ENCODE measurements at regions not wholly inside any gene's neighbourhood (a gene's known extent, or its start where the extent isn't known, plus 50 kb on each side); places are given as distances from the start of the nearest gene placed in this dataset.

DNA sequence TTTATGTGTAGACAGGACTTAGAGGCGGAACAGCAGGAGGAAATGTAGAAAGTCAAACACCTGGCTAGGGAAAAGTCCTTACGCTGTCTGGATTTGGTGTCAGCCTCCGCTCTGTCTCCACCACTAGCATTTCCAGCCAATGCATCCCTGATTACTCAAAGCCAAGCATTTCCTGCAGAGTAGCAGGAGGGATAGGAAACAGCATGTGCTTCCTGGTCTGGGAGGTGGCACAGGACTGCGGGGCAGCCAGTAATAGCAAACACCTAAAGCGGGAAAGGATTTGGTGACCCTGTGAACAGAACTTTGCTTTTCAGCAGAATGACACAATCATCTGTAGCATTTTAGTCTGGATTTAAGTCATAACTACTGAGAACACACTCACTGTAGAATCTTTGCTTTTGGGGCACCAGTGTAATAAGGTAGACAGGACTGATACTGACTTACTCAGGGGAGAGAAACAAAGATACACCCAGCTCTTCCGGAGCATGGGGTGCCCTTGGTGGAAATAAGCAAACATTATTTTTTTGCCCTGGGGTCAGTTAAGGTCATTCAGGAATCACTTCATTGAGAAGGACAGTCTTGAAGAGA is 133.3 kb upstream of the AHI1 start:
- POLR2A ChIA-PET = no interaction called here
- no peaks in the 10 kb centered on the region for H3K9me3 ChIP-seq (ENCODE audit: low read length)
- H3K27ac ChIP-seq (ENCODE audit: low read depth, low read length) = no peak overlapping the region
- H3K27me3 ChIP-seq (ENCODE audit: insufficient read depth, low read length, poor library complexity, severe bottlenecking) = no peaks in the 10 kb centered on the region
- no peak overlapping the region for H3K4me3 ChIP-seq (ENCODE audit: low read length)
- no peaks in the 10 kb centered on the region for H3K36me3 ChIP-seq (ENCODE audit: insufficient read depth, low read length)
- Mint-ChIP-seq H3K27ac (no peak overlapping the region), H3K36me3 (no peaks in the 10 kb centered on the region), H3K4me3 (no peak overlapping the region), H3K9me3 (peaks cover 0 to 1% (median 0%) of the 10 kb centered on the region in 5 donors), H3K4me1 (no peaks in the 10 kb centered on the region), H3K27me3 (peaks cover 0 to 8% of the 10 kb centered on the region in 2 donors)
- H3K4me1 ChIP-seq (ENCODE audit: insufficient read depth, low read length) = no peaks in the 10 kb centered on the region
- no peak for DNase-seq
- CTCF ChIA-PET = no interaction called here

DNA sequence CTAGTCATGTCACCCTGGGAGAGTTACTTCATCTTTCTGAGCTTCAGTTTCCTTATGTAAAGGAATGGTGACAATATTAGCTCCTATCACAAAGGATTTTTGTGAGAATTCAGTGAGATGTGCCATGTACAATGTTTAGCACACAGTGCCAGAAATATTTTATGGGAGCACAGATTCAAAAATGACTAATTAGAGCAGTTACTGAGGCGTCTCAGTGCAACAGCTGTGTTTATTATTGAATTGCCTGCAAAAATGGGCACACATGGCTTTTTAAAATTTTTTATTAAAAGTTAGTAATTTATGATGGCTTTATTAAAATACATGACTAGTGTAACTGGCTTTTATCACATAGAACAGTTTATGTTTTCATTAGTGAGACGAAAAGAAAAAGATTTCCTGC is 134.3 kb upstream of the AHI1 start:
- H3K4me3 Mint-ChIP-seq = no peak overlapping the region
- H3K36me3 ChIP-seq (ENCODE audit: insufficient read depth, low read length) = no peaks in the 10 kb centered on the region
- no peaks in the 10 kb centered on the region for H3K36me3 Mint-ChIP-seq
- H3K27me3 Mint-ChIP-seq = peaks cover 0 to 8% of the 10 kb centered on the region in 2 donors
- no peak overlapping the region for H3K27ac Mint-ChIP-seq
- no peaks in the 10 kb centered on the region for H3K4me1 Mint-ChIP-seq
- DNase-seq = no peak
- H3K9me3 ChIP-seq (ENCODE audit: low read length) = no peaks in the 10 kb centered on the region
- H3K4me1 ChIP-seq (ENCODE audit: insufficient read depth, low read length) = no peaks in the 10 kb centered on the region
- H3K27me3 ChIP-seq (ENCODE audit: insufficient read depth, low read length, poor library complexity, severe bottlenecking) = no peaks in the 10 kb centered on the region
- ChIA-PET POLR2A (no interaction called here), CTCF (no interaction called here)
- H3K27ac ChIP-seq (ENCODE audit: low read depth, low read length) = no peak overlapping the region
- no peak overlapping the region for H3K4me3 ChIP-seq (ENCODE audit: low read length)
- no peaks in the 10 kb centered on the region for H3K9me3 Mint-ChIP-seq

DNA sequence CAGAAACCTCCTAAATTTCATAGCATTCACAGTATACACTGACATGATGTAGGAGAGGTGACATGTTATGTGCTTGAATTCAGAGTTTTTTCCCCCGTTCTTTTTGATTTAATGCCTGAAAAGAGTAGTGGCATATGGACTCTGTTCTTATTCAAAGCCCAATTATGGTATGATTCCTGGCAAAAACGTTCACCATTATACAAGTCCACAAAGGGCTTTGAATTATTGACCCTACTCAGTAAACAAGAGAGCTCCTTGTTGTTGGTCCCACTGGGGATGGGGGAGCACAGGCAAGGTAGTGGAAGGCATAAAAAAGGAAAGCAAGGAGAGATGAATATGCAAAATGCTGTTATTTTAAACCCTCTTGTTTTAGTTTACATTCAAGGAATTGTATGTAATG is 136.0 kb upstream of the AHI1 start:
- H3K36me3 ChIP-seq (ENCODE audit: insufficient read depth, low read length) = no peaks in the 10 kb centered on the region
- no peaks in the 10 kb centered on the region for H3K36me3 Mint-ChIP-seq
- no peaks in the 10 kb centered on the region for H3K4me1 Mint-ChIP-seq
- H3K27ac ChIP-seq (ENCODE audit: low read depth, low read length) = no peak overlapping the region
- ChIA-PET CTCF (no interaction called here), POLR2A (no interaction called here)
- H3K4me1 ChIP-seq (ENCODE audit: insufficient read depth, low read length) = no peaks in the 10 kb centered on the region
- H3K4me3 Mint-ChIP-seq = no peak overlapping the region
- peak overlapping the region in 1 of 8 donors; percentile 62 for H3K27ac Mint-ChIP-seq
- peaks cover 0 to 8% of the 10 kb centered on the region in 2 donors for H3K27me3 Mint-ChIP-seq
- DNase-seq = no peak
- H3K9me3 ChIP-seq (ENCODE audit: low read length) = no peaks in the 10 kb centered on the region
- H3K4me3 ChIP-seq (ENCODE audit: low read length) = no peak overlapping the region
- H3K27me3 ChIP-seq (ENCODE audit: insufficient read depth, low read length, poor library complexity, severe bottlenecking) = no peaks in the 10 kb centered on the region
- no peaks in the 10 kb centered on the region for H3K9me3 Mint-ChIP-seq

GRCh38 chr6:135637701-135638100 is 140.2 kb upstream of the AHI1 start:
- H3K4me1 Mint-ChIP-seq = peaks cover 0 to 5% (median 0%) of the 10 kb centered on the region in 3 donors
- no peaks in the 10 kb centered on the region for H3K27me3 ChIP-seq (ENCODE audit: insufficient read depth, low read length, poor library complexity, severe bottlenecking)
- no peaks in the 10 kb centered on the region for H3K4me1 ChIP-seq (ENCODE audit: insufficient read depth, low read length)
- CTCF ChIA-PET = no interaction called here
- H3K27ac ChIP-seq (ENCODE audit: low read depth, low read length) = no peak overlapping the region
- peaks cover 0 to 3% (median 1%) of the 10 kb centered on the region in 3 donors for H3K36me3 Mint-ChIP-seq
- no peak overlapping the region for H3K4me3 ChIP-seq (ENCODE audit: low read length)
- no peak for DNase-seq
- POLR2A ChIA-PET = no interaction called here
- no peaks in the 10 kb centered on the region for H3K9me3 Mint-ChIP-seq
- H3K27ac Mint-ChIP-seq = no peak overlapping the region
- peaks cover 0 to 21% of the 10 kb centered on the region in 2 donors for H3K27me3 Mint-ChIP-seq
- no peaks in the 10 kb centered on the region for H3K36me3 ChIP-seq (ENCODE audit: insufficient read depth, low read length)
- no peak overlapping the region for H3K4me3 Mint-ChIP-seq
- no peaks in the 10 kb centered on the region for H3K9me3 ChIP-seq (ENCODE audit: low read length)

- peaks cover 0 to 3% (median 1%) of the 10 kb centered on the region in 3 donors for H3K36me3 Mint-ChIP-seq
- ChIA-PET POLR2A (no interaction called here), CTCF (no interaction called here)
- H3K4me1 Mint-ChIP-seq = peaks cover 0 to 5% (median 0%) of the 10 kb centered on the region in 3 donors
- Histone ChIP-seq H3K27me3 (ENCODE audit: insufficient read depth, low read length, poor library complexity, severe bottlenecking) (no peaks in the 10 kb centered on the region), H3K27ac (ENCODE audit: low read depth, low read length) (no peak overlapping the region), H3K4me3 (ENCODE audit: low read length) (no peak overlapping the region), H3K4me1 (ENCODE audit: insufficient read depth, low read length) (no peaks in the 10 kb centered on the region), H3K9me3 (ENCODE audit: low read length) (no peaks in the 10 kb centered on the region), H3K36me3 (ENCODE audit: insufficient read depth, low read length) (no peaks in the 10 kb centered on the region)
- H3K27me3 Mint-ChIP-seq = peaks cover 0 to 25% of the 10 kb centered on the region in 2 donors
- no peak overlapping the region for H3K27ac Mint-ChIP-seq
- no peak for DNase-seq
- no peak overlapping the region for H3K4me3 Mint-ChIP-seq
- H3K9me3 Mint-ChIP-seq = no peaks in the 10 kb centered on the region
These were observed 140.6 kb upstream of the AHI1 start for GRCh38 chr6:135638108-135638507.

DNA sequence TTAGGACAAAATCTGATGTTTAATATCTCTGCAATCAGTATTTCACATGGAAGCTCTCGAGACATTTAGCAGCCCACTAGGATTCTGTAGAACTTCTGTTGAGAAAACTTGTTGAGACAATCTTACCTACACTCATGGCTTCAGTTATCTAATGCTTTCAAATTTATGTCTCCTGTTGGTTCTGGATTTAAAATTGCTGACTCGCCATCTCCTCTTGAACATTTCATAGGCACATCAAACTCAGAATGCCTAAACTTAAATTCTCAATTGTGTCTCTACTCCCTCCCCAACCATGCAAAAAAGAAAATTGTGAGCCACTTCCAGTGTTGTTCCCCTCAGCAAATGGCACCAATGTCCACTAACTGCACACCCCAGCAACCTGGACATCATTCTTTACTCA is 142.5 kb upstream of the AHI1 start:
- peaks cover 0 to 3% (median 1%) of the 10 kb centered on the region in 3 donors for H3K36me3 Mint-ChIP-seq
- H3K4me3 Mint-ChIP-seq = no peak overlapping the region
- no peaks in the 10 kb centered on the region for H3K9me3 Mint-ChIP-seq
- H3K4me1 Mint-ChIP-seq = peaks cover 0 to 10% (median 0%) of the 10 kb centered on the region in 3 donors
- no peaks in the 10 kb centered on the region for H3K36me3 ChIP-seq (ENCODE audit: insufficient read depth, low read length)
- no peaks in the 10 kb centered on the region for H3K4me1 ChIP-seq (ENCODE audit: insufficient read depth, low read length)
- H3K9me3 ChIP-seq (ENCODE audit: low read length) = no peaks in the 10 kb centered on the region
- no peak for DNase-seq
- ChIA-PET CTCF (no interaction called here), POLR2A (no interaction called here)
- no peak overlapping the region for H3K27ac ChIP-seq (ENCODE audit: low read depth, low read length)
- no peaks in the 10 kb centered on the region for H3K27me3 ChIP-seq (ENCODE audit: insufficient read depth, low read length, poor library complexity, severe bottlenecking)
- no peak overlapping the region for H3K4me3 ChIP-seq (ENCODE audit: low read length)
- H3K27ac Mint-ChIP-seq = no peak overlapping the region
- H3K27me3 Mint-ChIP-seq = peaks cover 0 to 23% of the 10 kb centered on the region in 2 donors

DNA sequence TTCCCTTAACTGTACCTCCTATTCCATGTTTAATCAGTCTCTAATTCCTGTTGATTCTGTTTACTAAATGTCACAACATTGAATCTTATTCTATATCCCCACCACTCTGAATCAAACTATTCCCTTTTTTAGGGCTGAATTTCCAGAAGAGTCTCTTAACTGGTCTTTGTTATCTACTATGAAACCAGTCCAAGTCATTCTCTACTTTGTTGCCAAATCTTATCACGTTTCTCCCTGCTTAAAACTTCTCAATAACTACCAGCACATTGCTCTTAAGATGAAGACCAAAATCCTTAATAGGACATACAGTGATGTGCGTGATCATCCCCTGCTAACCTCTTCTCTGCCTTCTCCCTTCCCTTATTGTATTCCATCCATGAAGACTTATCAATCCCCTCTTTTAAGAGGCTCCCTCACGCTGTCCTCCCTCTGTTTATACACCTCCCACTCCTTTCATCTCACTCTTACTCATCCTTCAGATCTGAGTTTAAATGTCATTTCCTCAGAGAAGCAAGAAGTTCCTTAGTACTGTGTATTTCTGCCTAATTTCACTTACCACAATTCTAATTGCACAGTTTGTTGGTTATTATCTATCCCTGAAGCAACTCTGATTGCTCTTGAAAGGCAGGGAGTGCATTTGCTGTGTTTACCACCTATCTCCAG is 143.0 kb upstream of the AHI1 start:
- ChIA-PET CTCF (no interaction called here), POLR2A (no interaction called here)
- H3K36me3 Mint-ChIP-seq = peaks cover 0 to 3% (median 1%) of the 10 kb centered on the region in 3 donors
- H3K27ac Mint-ChIP-seq = no peak overlapping the region
- peaks cover 0 to 23% of the 10 kb centered on the region in 2 donors for H3K27me3 Mint-ChIP-seq
- no peaks in the 10 kb centered on the region for H3K36me3 ChIP-seq (ENCODE audit: insufficient read depth, low read length)
- no peak overlapping the region for H3K4me3 ChIP-seq (ENCODE audit: low read length)
- H3K4me3 Mint-ChIP-seq = no peak overlapping the region
- H3K9me3 Mint-ChIP-seq = no peaks in the 10 kb centered on the region
- DNase-seq = no peak
- H3K4me1 Mint-ChIP-seq = peaks cover 0 to 10% (median 0%) of the 10 kb centered on the region in 3 donors
- H3K27ac ChIP-seq (ENCODE audit: low read depth, low read length) = no peak overlapping the region
- H3K27me3 ChIP-seq (ENCODE audit: insufficient read depth, low read length, poor library complexity, severe bottlenecking) = no peaks in the 10 kb centered on the region
- H3K9me3 ChIP-seq (ENCODE audit: low read length) = no peaks in the 10 kb centered on the region
- no peaks in the 10 kb centered on the region for H3K4me1 ChIP-seq (ENCODE audit: insufficient read depth, low read length)

GRCh38 chr6:135642912-135643311 is 145.4 kb upstream of the AHI1 start:
- Mint-ChIP-seq H3K9me3 (no peaks in the 10 kb centered on the region), H3K36me3 (peaks cover 0 to 3% (median 1%) of the 10 kb centered on the region in 3 donors), H3K27me3 (peaks cover 0 to 23% of the 10 kb centered on the region in 2 donors), H3K27ac (no peak overlapping the region), H3K4me1 (peaks cover 0 to 10% (median 0%) of the 10 kb centered on the region in 3 donors), H3K4me3 (no peak overlapping the region)
- Histone ChIP-seq H3K36me3 (ENCODE audit: insufficient read depth, low read length) (no peaks in the 10 kb centered on the region), H3K27me3 (ENCODE audit: insufficient read depth, low read length, poor library complexity, severe bottlenecking) (no peaks in the 10 kb centered on the region), H3K4me1 (ENCODE audit: insufficient read depth, low read length) (no peaks in the 10 kb centered on the region), H3K4me3 (ENCODE audit: low read length) (no peak overlapping the region), H3K27ac (ENCODE audit: low read depth, low read length) (no peak overlapping the region), H3K9me3 (ENCODE audit: low read length) (no peaks in the 10 kb centered on the region)
- ChIA-PET POLR2A (no interaction called here), CTCF (no interaction called here)
- DNase-seq = no peak
